ENCODE measurements at regions not wholly inside any gene's neighbourhood (a gene's known extent, or its start where the extent isn't known, plus 50 kb on each side); places are given as distances from the start of the nearest gene placed in this dataset.

DNA sequence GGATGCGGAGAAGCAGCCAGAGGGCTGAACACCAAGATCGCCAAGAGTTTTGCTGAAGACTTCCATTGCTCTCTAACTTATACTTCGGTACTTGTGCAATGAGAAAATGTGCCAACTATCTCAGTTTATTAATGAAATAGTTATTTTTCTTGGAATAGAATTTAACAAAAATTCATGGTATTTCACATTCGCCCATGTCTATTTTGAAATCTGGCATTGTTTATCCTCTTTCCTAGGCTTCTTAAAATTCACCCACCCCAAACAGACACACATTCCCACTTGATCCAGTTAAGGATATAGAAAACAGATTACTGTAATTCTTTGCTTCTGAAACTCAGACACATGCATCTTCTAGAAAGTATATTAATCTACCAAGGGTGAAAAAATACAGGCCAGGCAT lies 56.3 kb upstream of the ADAMTS5 start:
- Mint-ChIP-seq H3K27me3 (ENCODE audit: low read depth) (no peaks in the 10 kb centered on the region), H3K4me1 (no peaks in the 10 kb centered on the region), H3K27ac (ENCODE audit: unreplicated experiment) (no peak overlapping the region), H3K36me3 (ENCODE audit: low read depth) (no peaks in the 10 kb centered on the region), H3K4me3 (no peak overlapping the region), H3K9me3 (peaks cover under 1% of the 10 kb centered on the region)
- no peak for DNase-seq (ENCODE audit: low read depth, low spot score)
- TF ChIP-seq, protein P1, sequence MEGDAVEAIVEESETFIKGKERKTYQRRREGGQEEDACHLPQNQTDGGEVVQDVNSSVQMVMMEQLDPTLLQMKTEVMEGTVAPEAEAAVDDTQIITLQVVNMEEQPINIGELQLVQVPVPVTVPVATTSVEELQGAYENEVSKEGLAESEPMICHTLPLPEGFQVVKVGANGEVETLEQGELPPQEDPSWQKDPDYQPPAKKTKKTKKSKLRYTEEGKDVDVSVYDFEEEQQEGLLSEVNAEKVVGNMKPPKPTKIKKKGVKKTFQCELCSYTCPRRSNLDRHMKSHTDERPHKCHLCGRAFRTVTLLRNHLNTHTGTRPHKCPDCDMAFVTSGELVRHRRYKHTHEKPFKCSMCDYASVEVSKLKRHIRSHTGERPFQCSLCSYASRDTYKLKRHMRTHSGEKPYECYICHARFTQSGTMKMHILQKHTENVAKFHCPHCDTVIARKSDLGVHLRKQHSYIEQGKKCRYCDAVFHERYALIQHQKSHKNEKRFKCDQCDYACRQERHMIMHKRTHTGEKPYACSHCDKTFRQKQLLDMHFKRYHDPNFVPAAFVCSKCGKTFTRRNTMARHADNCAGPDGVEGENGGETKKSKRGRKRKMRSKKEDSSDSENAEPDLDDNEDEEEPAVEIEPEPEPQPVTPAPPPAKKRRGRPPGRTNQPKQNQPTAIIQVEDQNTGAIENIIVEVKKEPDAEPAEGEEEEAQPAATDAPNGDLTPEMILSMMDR (conservative IDR thresholded peaks at IDR 0.05), result no peak

DNA sequence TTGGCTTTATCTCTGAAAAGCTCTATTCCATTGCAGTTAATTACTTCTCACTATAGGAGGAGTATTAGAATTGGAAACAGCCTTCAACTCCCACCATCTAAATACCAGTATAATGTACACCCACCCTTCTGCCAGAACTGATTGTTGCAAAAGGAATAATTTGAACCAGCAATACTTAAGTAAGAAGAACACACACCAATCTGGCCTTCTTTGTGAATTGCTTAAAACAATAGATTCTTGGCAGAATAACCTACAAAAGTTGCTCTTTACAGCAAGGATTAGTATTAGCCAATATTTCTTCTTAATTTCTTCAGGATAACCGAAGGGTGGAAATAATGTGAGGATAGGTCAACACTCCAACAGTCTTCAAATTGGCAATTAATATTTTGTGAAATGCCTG lies 54.9 kb upstream of the ADAMTS5 start:
- Mint-ChIP-seq H3K27ac (ENCODE audit: unreplicated experiment) (no peak overlapping the region), H3K4me1 (no peaks in the 10 kb centered on the region), H3K9me3 (peaks cover 4% of the 10 kb centered on the region), H3K4me3 (no peak overlapping the region), H3K27me3 (ENCODE audit: low read depth) (no peaks in the 10 kb centered on the region), H3K36me3 (ENCODE audit: low read depth) (no peaks in the 10 kb centered on the region)
- TF ChIP-seq, protein P1 (conservative IDR thresholded peaks at IDR 0.05), result no peak
- DNase-seq (ENCODE audit: low read depth, low spot score), result no peak

- no peaks in the 10 kb centered on the region for H3K4me1 Mint-ChIP-seq
- TF ChIP-seq, protein P1 (conservative IDR thresholded peaks at IDR 0.05), result no peak
- H3K4me3 Mint-ChIP-seq, result no peak overlapping the region
- no peaks in the 10 kb centered on the region for H3K27me3 Mint-ChIP-seq (ENCODE audit: low read depth)
- no peak overlapping the region for H3K27ac Mint-ChIP-seq (ENCODE audit: unreplicated experiment)
- no peak for DNase-seq (ENCODE audit: low read depth, low spot score)
- no peaks in the 10 kb centered on the region for H3K36me3 Mint-ChIP-seq (ENCODE audit: low read depth)
- peaks cover 4% of the 10 kb centered on the region for H3K9me3 Mint-ChIP-seq
Observed at GRCh38 chr21:27021046-27021445, 54.2 kb upstream of the ADAMTS5 start.

GRCh38 chr21:27017246-27017645 lies 50.4 kb upstream of the ADAMTS5 start:
- Mint-ChIP-seq H3K4me1 (no peaks in the 10 kb centered on the region), H3K27me3 (ENCODE audit: low read depth) (no peaks in the 10 kb centered on the region), H3K4me3 (no peak overlapping the region), H3K36me3 (ENCODE audit: low read depth) (no peaks in the 10 kb centered on the region), H3K27ac (ENCODE audit: unreplicated experiment) (peak overlapping the region; percentile 92), H3K9me3 (peaks cover 4% of the 10 kb centered on the region)
- DNase-seq (ENCODE audit: low read depth, low spot score), result no peak
- TF ChIP-seq, protein P1 (conservative IDR thresholded peaks at IDR 0.05), result no peak

Data from neural crest cell (in vitro differentiated cells).